NCI-H82 treated with DMSO at 0.1 percent for 48 hours (cell line): ENCODE measurements at regions not wholly inside any gene's neighbourhood (a gene's known extent, or its start where the extent isn't known, plus 50 kb on each side); places are given as distances from the start of the nearest gene placed in this dataset.
A peak's percentile ranks its signal among the peaks of the same experiment; 100 is the strongest.
"Not testable (repeated sequence)": the region's sequence is repeated elsewhere in the genome, so short reads cannot be mapped to it uniquely, and the experiment has no call there.

ENCODE experiments used
- DNase-seq: peaks from one replicate; lab custom pipeline; 2025; ENCODE audit not compliant: unreplicated experiment; lab: John Stamatoyannopoulos, UW

- no peak for DNase-seq
Observed at GRCh38 chr10:117458571-117458970, 83.3 kb upstream of the PDZD8 start.

DNA sequence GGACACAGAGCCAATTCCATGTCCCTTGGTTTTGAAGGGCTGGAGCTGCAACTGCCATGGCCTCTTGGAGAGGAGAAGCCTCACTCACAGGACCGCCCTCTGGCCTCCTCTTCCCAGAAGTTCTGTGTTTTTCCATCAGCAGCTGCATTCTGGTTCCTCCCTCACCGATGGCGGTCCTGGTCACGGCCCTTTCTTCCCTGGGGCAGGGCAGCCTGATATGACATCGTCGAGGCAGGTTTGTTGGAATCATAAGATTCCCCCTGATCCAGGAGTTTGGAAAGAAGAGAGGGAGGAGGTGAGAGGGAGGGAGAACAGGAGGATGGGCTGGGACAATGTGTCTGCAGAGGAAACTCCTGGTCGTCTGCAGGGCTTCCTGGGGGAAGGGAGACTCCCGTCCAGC, 82.7 kb upstream of the PDZD8 start:
- no peak for DNase-seq

DNA sequence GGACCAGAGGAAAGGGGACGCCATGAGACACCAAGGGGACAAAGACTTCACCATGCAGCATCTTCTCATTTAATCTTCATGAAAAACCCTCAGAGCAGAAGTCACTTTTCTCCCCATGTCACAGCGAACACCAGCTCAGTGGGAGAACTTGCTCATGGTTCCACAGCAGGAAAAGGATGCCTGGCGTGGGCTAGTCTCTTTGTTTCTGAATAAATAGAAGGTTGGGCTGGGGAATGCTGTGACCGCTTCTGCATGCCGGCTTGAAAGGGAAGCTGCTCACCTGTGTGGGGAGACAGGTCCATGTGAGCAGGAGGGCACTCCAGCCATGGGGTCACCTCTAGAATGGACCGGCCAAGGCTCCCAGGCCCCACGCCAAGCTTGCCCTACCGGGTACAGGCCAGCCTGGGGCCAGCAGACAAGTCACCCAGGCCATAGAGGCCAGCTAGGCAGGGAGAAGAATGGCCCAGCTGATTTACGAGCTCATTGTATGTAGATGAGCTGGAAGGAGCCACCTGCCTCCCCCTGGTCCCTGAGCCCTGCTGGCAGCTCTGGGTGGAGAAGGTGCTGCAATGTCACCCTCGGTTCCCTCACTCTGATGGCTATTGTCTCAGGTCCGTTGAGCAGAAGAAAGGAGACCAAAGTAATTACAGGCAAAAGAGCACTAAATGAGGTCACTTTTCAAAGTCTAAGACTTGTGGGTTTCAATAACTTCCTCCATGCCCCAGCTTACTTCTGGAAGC, 82.0 kb upstream of the PDZD8 start:
- DNase-seq: no peak

GRCh38 chr10:117455346-117455745, 80.1 kb upstream of the PDZD8 start:
- no peak for DNase-seq

GRCh38 chr10:117454502-117454901, 79.3 kb upstream of the PDZD8 start:
- no peak for DNase-seq

- DNase-seq: not testable (repeated sequence)
Observed at GRCh38 chr10:117453484-117453883, 78.2 kb upstream of the PDZD8 start.

DNA sequence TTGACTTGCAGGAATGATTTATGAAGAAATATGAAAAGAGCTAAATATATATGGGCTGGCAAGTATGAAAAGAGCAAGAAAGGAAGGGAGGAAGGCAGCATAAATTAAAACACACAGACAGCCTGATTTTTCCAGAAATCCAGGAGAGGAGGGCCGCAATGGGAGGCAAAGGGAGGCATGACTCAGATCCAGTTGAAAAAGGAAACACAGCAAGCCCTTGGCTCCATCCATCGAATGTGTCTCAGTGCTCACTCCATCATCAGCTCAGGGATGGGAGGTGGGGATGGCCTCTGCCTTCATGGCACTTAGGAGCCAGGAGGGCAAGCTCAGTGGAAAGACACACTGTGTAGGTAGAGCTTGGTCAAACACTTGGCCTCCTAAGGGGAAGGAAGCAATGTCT, 75.7 kb upstream of the PDZD8 start:
- no peak for DNase-seq

DNA sequence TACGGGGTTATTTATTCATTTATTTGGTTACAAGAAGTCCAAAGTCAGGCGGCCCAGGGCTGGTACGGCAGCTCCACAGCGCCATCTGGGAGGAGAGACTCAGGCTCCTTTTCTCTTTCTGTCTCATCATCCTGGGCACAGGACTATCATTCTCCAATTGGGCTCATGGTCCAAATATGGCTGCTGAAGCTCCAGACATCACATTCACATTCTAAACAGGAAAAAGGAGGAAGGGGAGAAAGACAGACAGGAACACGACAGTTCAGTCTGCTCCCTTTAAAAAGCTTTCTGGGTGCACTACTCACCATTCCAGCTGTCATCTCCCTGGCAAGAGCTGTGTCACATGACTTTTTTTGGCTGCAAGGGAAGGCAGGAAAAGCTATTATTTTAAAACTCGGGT, 74.4 kb upstream of the PDZD8 start:
- no peak for DNase-seq

- DNase-seq: no peak
Observed at GRCh38 chr10:117448802-117449201, 73.6 kb upstream of the PDZD8 start.

- no peak for DNase-seq
Observed at GRCh38 chr10:117445992-117446391, 70.8 kb upstream of the PDZD8 start.

GRCh38 chr10:117444497-117445040, 69.3 kb upstream of the PDZD8 start:
- DNase-seq: no peak

DNA sequence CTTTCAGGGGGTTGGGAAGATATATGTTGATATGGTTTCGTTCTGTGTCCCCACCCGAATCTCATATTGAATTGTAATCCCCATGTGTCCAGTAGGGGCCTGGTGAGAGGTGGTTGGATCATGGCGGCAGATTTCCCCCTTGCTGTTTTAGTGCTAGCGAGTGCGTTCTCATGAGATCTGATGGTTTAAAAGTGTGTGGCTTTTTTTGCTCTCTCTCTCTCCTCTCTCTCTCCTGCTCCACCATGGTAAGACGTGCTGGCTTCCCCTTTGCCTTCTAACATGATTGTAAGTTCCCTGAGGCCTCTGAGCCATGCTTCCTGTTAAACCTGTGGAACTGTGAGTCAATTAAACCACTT, 68.4 kb upstream of the PDZD8 start:
- DNase-seq: no peak

DNA sequence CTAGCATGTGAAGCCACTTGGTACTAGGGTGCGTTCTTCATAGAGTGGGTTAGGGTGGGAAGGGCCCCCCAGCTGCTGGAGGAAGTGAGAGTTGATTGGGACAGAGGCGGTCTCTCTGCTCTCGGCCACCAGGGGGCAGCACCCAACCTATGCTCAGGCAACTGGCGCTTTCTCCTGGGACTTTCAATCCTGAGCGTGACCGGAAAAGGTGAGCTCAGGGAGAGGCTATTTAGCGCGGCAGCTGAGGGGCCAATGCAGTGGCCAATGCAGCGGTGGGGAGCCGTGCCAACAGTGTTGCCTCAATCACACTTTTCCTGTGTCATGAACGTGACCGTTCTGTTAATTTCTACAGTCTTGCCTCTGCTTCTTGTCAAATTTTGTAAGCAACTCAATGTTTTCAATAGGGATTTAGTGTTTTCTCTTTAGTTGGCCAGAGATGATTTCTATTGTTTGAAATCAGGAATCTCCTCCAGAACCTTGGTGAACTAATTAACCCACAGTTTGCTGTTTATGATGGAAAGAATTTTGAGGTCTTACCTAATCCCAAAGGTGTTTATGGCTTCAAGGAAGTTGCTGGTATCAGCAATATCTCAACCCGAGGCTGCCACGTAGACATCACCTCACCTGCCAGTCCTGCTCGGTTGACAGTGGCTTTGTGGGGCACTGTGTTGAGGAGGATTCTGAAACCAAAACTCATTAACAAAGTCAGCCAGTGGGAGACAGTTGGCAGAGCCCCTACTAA, 67.9 kb upstream of the PDZD8 start:
- peak; percentile 4 for DNase-seq

GRCh38 chr10:117442521-117442920, 67.3 kb upstream of the PDZD8 start:
- DNase-seq: no peak

DNA sequence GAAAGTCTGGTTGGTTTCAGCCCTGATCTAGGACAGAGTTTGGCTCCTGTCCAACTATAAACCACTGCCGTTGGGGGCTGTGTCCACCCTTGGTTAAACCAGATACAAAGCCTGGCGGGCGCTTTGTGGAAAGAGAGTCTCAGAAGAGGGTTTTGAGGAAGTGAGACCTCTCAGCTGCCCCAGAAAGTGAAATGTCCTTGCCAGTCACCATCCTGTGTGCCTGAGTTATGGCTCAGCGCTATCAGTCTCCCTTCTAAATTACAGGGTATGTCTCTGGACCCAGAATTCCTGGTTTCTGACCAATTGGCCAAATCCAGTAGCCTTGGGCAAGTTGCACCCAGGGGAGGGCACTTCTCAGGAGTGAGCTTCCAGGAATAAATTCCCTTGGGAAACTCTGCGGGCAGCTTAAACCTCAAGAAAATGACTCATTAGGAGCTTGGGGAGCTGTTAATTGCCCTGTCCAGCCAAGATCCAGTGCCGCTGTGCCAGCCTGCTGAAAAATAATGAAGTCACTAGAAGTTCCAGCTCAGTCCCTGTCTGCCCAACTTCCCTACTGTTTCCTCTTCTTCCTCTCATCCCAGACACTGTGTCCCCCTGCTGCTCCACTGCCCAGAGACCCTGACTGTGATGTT, 66.7 kb upstream of the PDZD8 start:
- no peak for DNase-seq

DNA sequence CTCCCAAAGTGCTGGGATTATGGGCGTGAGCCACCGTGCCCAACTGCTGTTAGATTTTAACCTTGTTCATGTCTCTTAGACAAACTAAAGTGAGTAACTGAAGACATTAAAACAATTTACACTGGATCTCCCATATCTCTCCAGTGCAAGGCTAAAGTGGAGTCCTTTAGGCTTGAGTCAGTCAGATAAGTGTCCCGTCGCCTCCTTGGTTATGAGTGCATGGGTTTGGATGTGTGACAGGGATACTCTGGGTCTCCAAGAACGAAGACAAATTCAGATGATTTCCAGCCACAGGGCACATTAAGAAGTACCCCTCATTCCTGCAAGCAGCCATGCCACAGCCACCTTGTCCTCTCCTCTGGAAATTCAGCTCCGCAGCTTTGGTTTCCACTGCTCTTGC, 66.1 kb upstream of the PDZD8 start:
- no peak for DNase-seq

DNA sequence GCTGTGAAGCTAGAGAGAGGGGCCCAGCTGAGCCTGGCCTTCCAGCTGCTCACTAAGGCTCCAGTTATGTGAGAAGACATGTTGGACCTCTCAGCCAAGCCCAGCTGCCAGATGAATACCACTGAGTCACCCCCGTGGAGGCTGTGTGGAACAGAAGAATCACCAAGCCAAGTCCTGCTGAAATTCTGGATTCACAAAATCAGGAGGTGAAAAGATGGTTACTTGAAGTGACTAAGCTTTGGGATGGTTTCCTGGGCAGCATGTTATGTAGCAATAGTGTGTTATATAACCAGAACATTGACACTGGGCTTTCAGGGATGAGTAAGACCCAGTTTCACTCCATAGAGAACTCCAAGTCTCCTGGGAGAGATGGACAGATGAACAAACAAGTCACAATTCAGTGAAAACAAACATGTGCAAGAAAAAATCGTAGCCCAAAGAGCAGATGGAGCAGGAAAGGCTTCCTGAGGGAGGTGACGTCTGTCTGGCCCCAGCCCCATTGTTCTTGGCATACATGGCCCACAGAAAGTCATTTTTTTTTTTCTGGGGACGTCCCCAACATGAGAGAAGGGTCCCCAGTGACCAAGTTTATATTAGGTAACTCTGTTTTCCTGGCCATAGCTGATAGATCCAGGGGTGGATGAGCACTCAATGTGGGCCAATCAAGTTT, 64.1 kb upstream of the PDZD8 start:
- DNase-seq: no peak

- DNase-seq: no peak
Observed at GRCh38 chr10:117432866-117433265, 57.6 kb upstream of the PDZD8 start.

DNA sequence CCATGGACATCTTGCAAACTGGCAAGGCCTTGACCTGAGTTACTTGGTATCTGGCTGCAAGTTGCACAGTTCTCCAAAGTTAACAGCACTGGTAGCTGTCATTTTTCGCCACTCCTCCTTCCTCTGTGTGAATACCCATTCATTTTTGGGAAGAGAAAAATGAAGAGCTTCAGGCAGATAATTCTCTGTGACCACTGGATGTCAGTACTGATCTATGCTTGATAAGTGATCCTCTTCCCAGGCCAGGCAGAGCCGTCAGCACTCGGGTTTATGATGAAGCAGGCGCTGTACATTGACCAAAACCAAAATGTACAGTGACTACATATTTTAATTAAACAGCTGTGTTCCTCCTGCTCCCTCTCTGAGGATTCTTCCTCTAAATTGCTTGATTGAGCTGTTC, 55.9 kb upstream of the PDZD8 start:
- DNase-seq: no peak

DNA sequence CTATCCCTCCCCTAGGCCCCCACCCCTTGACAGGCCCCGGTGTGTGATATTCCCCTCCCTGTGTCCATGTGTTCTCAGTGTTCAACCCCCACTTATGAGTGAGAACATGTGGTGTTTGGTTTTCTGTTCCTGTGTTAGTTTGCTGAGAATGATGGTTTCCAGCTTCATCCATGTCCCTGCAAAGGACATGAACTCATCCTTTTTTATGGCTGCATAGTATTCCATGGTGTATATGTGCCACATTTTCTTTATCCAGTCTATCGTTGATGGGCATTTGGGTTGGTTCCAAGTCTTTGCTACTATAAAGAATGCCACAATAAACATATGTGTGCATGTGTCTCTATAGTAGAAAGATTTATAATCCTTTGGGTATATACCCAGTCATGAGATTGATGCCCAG, 55.3 kb upstream of the PDZD8 start:
- not testable (repeated sequence) for DNase-seq

GRCh38 chr10:117429643-117430265, 54.5 kb upstream of the PDZD8 start:
- no peak for DNase-seq
